GM04503 (cell line): ENCODE measurements at regions not wholly inside any gene's neighbourhood (a gene's known extent, or its start where the extent isn't known, plus 50 kb on each side); places are given as distances from the start of the nearest gene placed in this dataset.

ENCODE experiments used
- DNase-seq: peaks from one replicate; pipeline ENCODE4 v3.0.0-alpha.2; 2012; ENCODE audit warnings: low read depth

DNA sequence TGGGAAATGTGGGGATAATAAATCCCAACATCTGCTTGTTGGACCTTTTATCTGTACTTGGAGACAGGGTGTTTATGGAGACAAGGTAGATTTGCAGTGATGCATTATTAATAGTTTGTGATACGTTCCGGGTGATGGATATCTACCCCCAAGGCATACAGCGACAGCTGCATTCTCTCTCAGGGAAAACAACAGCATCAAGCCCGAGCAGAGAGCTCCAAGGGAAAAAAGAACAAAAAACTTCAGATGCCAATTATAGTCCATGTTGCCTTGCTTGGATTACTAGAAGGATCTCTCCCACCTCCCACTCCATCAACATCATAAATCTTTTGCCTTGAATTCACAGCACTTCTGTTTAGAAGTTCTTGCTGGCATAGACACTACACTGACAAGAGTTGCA lies 187.5 kb upstream of the CDH11 start:
- no peak for DNase-seq

GRCh38 chr16:65308506-65308905 lies 186.6 kb upstream of the CDH11 start:
- no peak for DNase-seq

GRCh38 chr16:65307286-65307685 lies 185.4 kb upstream of the CDH11 start:
- DNase-seq = no peak

GRCh38 chr16:65306722-65307121 lies 184.9 kb upstream of the CDH11 start:
- DNase-seq = no peak

DNA sequence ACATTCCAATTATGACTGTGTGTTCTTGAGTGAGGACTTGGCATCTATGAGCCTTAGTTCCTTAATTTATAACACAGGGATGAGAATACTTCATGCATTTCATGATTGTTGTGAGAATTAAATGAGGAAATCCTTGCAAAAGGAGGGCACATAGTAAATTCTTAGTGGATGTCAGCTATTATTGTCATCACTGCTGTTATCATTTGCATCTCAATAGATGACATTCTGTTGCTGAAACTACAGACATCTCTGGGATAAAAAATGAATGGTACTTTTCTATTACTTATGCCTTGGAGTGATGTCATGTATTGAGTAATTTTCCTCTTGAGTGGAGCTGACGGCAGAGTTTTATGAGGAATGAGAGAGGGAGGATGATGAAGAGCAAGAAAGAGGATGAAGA lies 184.4 kb upstream of the CDH11 start:
- peak; percentile 48 for DNase-seq

DNA sequence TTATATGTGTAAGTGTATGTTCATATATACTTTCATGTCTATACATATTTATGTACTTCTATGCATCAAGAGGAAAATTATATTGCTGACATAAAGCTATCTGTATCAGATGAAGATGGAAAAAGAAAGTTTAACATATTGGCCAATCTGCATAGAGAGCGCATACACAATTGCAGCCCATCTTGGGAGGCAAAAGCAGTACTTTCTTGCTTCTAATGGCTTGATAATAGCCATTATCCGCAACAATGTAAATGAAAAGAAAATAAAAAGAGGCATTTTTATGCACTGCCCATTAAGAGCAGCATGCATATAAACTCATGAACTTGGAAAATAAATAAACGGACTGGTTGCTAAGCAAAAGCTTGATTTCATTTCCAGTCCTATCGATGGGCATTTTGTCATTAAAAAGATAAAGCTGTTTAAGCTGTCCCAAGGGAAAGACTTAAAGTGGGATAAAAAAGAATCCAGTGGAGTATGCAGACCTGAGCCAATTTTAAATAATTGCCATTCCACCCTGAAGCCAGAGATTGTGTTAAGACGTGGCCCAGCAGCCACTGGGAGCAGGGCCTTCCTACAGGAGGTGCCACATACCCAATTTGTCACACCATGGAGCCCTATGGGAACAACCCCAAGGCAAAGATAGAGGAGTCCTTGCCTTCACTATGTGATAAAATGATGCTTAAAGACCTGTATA lies 183.6 kb upstream of the CDH11 start:
- peak; percentile 67 for DNase-seq

- no peak for DNase-seq
Measured at GRCh38 chr16:65301029-65301428, 179.2 kb upstream of the CDH11 start.

- no peak for DNase-seq
Measured at GRCh38 chr16:65297453-65297852, 175.6 kb upstream of the CDH11 start.

DNA sequence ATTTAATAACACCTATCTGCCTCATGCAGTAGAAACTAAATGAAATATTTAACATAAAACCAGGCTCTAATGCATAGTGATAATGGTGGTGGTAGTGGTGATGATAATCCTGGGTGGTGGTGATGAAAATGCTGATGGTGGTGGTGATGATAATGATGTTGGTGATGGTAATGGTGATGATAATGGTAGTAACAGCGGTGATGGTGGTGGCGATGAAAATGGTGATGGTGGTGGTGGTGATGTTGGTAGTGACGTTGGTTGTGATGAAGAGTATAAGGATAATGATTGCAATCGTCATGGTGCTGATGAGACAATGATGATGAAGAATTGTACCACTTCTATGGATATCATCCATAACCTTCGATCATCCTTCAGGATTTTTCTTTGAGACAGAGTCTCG lies 173.7 kb upstream of the CDH11 start:
- DNase-seq = no peak

GRCh38 chr16:65294708-65295107 lies 172.8 kb upstream of the CDH11 start:
- DNase-seq = no peak

DNA sequence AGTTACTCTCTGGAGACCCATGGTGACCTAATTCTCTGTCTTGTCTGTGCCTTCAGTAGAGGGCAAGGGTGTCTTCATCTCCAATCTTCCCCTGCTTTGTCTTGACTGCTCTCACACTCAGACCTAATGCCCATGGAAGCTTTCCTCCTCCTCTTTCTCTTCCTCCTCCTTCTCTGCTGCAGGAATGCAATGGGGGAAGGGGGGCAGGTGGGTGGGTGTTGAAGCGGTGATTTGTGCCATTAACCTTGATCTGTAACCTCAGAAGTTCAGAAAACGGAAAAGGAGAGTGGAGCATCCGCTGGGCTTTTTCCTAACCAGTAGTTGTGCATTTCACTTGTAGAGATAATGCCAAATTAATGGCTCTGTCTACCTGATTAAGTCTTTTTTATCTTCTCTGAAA lies 172.3 kb upstream of the CDH11 start:
- DNase-seq = no peak

- no peak for DNase-seq
Measured at GRCh38 chr16:65289022-65289421, 167.2 kb upstream of the CDH11 start.

GRCh38 chr16:65287307-65287706 lies 165.4 kb upstream of the CDH11 start:
- no peak for DNase-seq

GRCh38 chr16:65285128-65286048 lies 163.5 kb upstream of the CDH11 start:
- no peak for DNase-seq

DNA sequence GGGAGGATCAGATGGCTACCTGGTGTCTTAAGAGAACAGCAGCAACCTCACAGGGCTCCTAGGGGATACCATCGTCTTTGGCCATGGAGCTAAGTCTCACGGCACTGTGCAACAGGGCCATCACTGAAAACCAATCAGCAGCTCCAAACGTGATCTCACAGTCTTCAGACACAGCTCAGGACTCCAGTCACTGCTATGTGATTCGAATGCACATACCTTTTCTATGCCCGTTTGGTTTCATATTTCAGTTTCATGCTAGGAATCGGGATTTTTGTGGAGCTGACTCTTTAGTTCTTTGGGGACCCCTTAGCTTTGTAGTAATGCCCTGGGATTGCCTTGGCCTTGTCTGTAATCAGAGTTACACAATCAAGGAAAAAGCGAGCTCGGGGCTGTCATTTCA lies 162.8 kb upstream of the CDH11 start:
- DNase-seq = no peak

- no peak for DNase-seq
Measured at GRCh38 chr16:65283181-65283651, 161.4 kb upstream of the CDH11 start.

DNA sequence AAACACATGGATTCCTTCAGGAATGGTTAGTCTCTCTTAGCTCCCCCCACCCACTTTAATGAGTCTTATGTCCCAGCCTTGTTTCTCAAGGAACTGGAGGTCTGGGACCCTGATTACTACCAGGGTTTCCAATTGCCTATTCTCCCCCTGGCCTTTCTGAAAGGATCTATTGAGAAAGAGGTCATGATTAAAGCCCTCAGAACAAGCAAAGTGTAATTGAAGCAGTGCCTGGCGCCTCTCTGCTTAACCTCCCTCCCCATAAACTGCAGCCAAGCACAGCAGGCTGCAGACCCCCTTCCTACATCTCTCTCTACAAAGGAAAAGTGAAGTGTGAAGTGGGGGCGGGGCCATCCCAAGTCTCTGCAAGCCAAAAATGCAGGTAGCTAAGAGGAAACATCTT lies 159.7 kb upstream of the CDH11 start:
- DNase-seq = no peak

GRCh38 chr16:65280845-65281512 lies 159.1 kb upstream of the CDH11 start:
- DNase-seq = no peak

GRCh38 chr16:65279576-65279975 lies 157.7 kb upstream of the CDH11 start:
- no peak for DNase-seq

DNA sequence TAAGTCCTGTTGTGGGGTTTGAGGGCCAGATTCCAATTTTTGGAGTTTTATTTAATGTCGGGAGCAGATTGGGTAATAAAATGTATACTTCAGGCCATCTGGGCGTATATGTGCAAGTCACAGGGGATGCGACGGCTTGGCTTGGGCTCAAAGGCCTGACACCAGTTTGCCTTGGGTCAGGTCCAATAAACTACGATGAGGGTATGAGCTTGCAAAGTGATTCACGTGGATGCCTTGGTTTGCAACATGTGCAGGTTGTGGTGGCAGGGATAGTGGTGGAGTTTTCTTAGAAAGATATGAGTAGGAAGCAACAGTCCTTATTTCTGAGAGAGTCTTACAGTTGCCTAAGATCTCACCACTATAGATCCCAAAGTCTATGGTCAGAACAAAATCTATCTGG lies 157.0 kb upstream of the CDH11 start:
- no peak for DNase-seq

DNA sequence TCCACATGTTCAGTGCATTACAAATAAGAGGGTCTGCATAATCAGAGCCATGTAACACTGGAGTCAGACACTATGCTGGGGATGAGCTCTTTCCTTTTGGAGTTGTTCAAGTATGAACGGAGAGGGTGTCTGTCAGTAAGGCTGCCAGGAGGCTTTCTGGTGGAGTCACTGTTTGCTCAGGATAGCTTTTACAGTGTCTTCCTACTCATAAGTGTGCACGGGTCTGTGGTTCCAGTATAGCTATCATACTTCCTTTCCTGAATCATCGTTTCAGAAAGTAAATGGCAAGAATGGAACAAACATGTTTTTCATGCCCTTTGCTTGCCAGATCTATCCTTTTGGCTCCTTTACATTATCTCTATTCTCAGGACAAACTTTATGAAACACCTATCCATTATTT lies 152.7 kb upstream of the CDH11 start:
- DNase-seq = no peak

- DNase-seq = no peak
Measured at GRCh38 chr16:65272699-65273414, 151.0 kb upstream of the CDH11 start.
